Activated naive CD8-positive, alpha-beta T cell treated with anti-CD3 and anti-CD28 coated beads, Interleukin-2, amount 10 ng/mL, durations not matched to agents 7 days and 5 days (primary cell): ENCODE measurements at regions not wholly inside any gene's neighbourhood (a gene's known extent, or its start where the extent isn't known, plus 50 kb on each side); places are given as distances from the start of the nearest gene placed in this dataset.

Experiments used
- ATAC-seq: fragments of 150-1000 bp; cut with Tn5 transposase; one replicate; pipeline ENCODE4 v1.10.0; 2021; ENCODE audit warnings: low read depth, moderate library complexity
- POLR2A ChIA-PET: fragments of 350-600 bp; sonication (Branson Sonifier 250); formaldehyde crosslinking; loops from one replicate; lab custom pipeline; 2021; ENCODE audit warnings: antibody characterized with exemption; lab: Charles Lee
- DNase-seq: peaks from one replicate; pipeline ENCODE4 v3.0.0; 2021
- H3K27ac Mint-ChIP-seq: one replicate; pipeline ENCODE4 v1.8.0; 2022; ENCODE audit warnings: mild to moderate bottlenecking, mixed read lengths
- H3K27me3 Mint-ChIP-seq: one replicate; pipeline ENCODE4 v1.8.0; 2022; ENCODE audit warnings: mild to moderate bottlenecking, moderate library complexity, mixed read lengths
- H3K36me3 Mint-ChIP-seq: one replicate; pipeline ENCODE4 v1.8.0; 2021; ENCODE audit warnings: mild to moderate bottlenecking, mixed read lengths
- H3K4me1 Mint-ChIP-seq: one replicate; pipeline ENCODE4 v1.8.0; 2021; ENCODE audit warnings: mixed read lengths
- H3K4me3 Mint-ChIP-seq: one replicate; pipeline ENCODE4 v1.8.0; 2022; ENCODE audit warnings: mild to moderate bottlenecking, moderate library complexity, mixed read lengths
- H3K9me3 Mint-ChIP-seq: one replicate; pipeline ENCODE4 v1.8.0; 2021; ENCODE audit warnings: mixed read lengths

DNA sequence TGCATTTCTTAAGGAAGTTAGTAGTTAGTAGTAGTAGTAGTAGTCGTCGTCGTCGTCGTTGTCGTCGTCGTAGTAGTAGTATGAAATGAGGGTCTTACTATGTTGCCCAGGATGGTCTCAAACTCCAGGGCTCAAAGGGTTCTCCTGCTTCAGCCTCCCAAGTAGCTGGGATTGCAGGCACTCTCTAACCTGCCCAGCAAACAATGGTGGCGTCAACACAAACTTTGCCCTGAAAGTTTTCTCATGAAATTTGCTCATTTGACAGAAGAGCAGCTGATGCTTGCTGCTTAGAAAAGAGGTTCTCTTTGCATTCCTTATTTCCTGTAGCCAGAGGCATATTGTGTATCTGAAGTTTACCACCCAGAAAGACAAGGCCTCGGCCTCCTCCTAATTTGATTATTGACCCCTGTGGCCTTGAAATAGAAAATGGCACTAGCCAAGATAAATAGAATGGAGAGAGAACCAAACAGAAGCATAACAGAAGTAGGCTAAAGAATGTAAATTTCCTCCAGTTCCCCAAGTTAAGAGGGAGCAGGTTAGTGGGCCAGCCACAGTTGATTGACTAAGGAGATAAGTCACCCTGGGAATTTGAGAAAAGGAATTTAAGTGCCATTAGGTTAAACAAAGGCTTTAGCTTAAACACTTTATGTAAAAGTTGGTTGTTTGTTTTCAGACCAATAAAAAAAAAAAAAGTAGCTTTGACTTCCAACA lies 166.2 kb upstream of the ROBO2 start:
- DNase-seq (no peak), ATAC-seq (no peak)
- POLR2A ChIA-PET = no interaction called here
- Mint-ChIP-seq H3K9me3 (peaks cover 3% of the 10 kb centered on the region), H3K4me3 (no peak overlapping the region), H3K27ac (no peak overlapping the region), H3K36me3 (no peaks in the 10 kb centered on the region), H3K4me1 (no peaks in the 10 kb centered on the region), H3K27me3 (no peaks in the 10 kb centered on the region)

DNA sequence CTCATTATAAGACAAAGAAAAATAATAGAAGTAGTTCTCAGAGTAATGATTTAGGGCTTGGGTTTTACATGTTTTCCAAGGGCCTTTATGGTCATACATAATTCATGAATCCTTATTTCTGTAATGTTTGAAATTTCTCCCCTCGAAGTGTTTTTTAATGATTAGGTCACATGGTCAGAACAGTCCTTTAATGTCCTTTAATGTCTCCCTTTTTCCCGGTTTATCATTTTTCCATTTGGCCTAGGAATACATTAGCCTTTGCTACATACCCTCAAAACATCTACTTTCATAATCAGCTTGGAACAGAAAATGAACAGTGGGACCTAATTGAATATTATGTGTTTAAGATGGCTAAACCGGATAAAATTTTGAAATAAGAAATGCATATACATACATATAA lies 159.9 kb upstream of the ROBO2 start:
- H3K4me1 Mint-ChIP-seq = no peaks in the 10 kb centered on the region
- H3K4me3 Mint-ChIP-seq = no peak overlapping the region
- H3K9me3 Mint-ChIP-seq = no peaks in the 10 kb centered on the region
- no peaks in the 10 kb centered on the region for H3K36me3 Mint-ChIP-seq
- no peaks in the 10 kb centered on the region for H3K27me3 Mint-ChIP-seq
- ATAC-seq (no peak), DNase-seq (no peak)
- H3K27ac Mint-ChIP-seq = no peak overlapping the region
- POLR2A ChIA-PET = no interaction called here

DNA sequence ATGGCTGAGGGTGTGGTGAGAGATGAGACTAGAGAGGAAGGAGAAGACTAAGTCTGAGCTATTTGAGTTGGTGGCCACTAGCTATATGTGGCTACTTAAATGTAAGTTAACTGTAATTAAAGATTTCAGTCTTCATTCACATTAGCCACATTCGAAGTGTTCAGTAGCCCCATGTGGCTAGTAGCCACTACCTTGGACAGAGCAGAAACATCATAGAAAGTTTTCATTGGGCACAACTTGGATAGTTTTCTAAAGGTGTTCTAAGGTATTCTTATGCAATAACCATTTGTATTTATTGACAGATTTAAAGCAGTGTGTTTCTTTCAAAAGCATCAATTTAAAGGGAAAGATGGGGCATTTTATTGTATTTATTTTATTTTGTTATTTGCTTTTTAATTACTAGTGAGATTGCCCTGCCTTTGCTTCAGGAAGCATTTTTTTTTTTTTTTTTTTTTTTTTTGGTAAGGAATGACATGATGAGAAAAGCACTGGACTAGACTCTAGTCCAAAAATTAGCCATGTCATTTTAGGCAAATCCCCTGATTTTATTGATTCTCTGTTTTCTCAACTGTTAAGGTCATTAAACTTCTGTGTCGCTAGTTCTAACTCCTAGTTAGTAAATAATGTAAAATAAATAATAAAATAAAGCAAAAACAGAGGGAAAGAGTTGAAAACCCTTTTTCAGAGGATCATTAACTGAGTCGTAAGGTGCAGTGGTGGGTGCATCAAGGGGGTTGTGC lies 153.0 kb upstream of the ROBO2 start:
- DNase-seq (no peak), ATAC-seq (no peak)
- H3K9me3 Mint-ChIP-seq = peaks cover 2% of the 10 kb centered on the region
- no peaks in the 10 kb centered on the region for H3K27me3 Mint-ChIP-seq
- no peaks in the 10 kb centered on the region for H3K36me3 Mint-ChIP-seq
- POLR2A ChIA-PET = no interaction called here
- H3K4me3 Mint-ChIP-seq = no peak overlapping the region
- H3K4me1 Mint-ChIP-seq = no peaks in the 10 kb centered on the region
- H3K27ac Mint-ChIP-seq = no peak overlapping the region

DNA sequence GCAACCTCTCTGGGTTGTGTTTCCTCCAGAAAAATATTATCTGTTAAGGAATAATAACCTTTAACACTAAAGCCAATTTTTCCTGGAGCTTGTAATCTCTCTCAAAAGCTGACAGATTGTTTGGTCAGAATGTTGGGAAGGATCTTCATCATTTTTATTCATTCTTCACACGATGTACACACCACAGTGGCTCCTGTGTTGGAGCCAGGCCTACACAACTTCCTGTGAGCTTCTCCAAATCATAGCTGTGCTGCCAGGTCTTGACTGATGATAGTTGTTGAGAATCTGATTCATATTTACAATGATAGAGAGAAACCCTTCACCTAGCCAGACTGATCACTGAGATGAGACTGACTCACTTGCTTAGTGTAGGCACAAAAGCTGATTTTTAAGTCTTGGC lies 151.0 kb upstream of the ROBO2 start:
- no peak overlapping the region for H3K27ac Mint-ChIP-seq
- H3K36me3 Mint-ChIP-seq = no peaks in the 10 kb centered on the region
- H3K9me3 Mint-ChIP-seq = peaks cover 2% of the 10 kb centered on the region
- POLR2A ChIA-PET = no interaction called here
- DNase-seq (no peak), ATAC-seq (no peak)
- H3K4me1 Mint-ChIP-seq = no peaks in the 10 kb centered on the region
- no peaks in the 10 kb centered on the region for H3K27me3 Mint-ChIP-seq
- H3K4me3 Mint-ChIP-seq = no peak overlapping the region

DNA sequence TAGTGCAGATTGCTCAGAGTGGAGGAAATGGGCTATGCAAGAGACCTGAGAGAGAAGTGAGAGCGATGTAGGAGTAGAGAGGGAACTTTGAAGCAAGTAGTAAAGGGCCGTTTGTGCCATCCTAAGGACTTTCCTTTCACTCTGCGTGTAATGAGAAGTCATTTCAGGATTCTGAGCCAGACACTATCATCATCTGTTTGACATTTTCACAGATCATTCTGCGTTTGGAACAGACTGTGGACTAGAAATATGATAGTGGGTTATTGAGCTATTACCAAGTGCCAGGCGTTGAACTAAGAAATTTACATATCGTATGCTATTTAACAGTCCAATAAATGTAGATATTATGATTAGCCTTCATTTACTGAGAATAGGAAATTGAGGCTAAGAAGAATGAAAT lies 150.0 kb upstream of the ROBO2 start:
- Mint-ChIP-seq H3K4me1 (no peaks in the 10 kb centered on the region), H3K4me3 (no peak overlapping the region), H3K36me3 (no peaks in the 10 kb centered on the region), H3K27ac (no peak overlapping the region), H3K9me3 (peaks cover 2% of the 10 kb centered on the region), H3K27me3 (no peaks in the 10 kb centered on the region)
- DNase-seq (no peak), ATAC-seq (no peak)
- POLR2A ChIA-PET = no interaction called here

DNA sequence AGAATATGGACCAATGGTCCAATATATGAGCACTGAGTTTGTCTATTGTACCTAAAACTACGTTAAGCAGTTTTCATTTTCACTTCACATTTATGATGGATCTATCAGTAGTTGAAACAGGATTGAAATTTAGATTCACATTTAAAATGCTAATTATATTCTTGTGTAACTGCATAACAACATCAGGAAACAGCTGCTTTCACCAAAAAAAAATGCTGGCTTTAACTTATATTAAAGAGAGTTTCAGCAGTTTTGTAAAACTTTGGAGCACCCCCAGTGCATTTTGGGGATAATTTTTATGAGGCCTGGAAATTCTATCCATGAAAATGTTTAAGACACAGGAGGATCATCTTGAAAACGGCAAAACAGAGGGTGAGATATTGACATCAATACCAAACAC lies 142.8 kb upstream of the ROBO2 start:
- Mint-ChIP-seq H3K27me3 (no peaks in the 10 kb centered on the region), H3K4me1 (no peaks in the 10 kb centered on the region), H3K36me3 (no peaks in the 10 kb centered on the region), H3K4me3 (no peak overlapping the region), H3K9me3 (no peaks in the 10 kb centered on the region), H3K27ac (no peak overlapping the region)
- ATAC-seq (no peak), DNase-seq (no peak)
- POLR2A ChIA-PET = no interaction called here

DNA sequence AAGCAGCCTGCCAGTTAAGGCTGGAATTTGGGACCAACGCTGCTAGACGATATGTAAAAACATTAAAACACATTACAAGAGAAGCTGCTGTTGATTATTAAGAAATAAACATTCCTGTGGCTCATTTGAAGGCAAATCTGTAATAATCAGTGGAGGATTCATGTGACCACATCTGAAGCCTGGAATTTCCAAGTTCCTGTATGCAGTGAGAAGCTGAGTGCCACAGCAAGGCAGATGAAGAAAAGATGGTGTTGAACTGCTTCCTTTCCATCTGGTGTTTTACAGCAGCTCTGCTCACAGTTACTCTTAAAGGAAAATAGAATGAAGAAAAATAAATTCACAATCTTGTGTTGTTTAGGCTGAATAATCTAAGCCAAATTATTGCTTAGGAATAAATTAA lies 139.3 kb upstream of the ROBO2 start:
- ATAC-seq (no peak), DNase-seq (no peak)
- Mint-ChIP-seq H3K36me3 (no peaks in the 10 kb centered on the region), H3K4me3 (no peak overlapping the region), H3K27ac (no peak overlapping the region), H3K27me3 (no peaks in the 10 kb centered on the region), H3K4me1 (no peaks in the 10 kb centered on the region), H3K9me3 (no peaks in the 10 kb centered on the region)
- POLR2A ChIA-PET = no interaction called here

DNA sequence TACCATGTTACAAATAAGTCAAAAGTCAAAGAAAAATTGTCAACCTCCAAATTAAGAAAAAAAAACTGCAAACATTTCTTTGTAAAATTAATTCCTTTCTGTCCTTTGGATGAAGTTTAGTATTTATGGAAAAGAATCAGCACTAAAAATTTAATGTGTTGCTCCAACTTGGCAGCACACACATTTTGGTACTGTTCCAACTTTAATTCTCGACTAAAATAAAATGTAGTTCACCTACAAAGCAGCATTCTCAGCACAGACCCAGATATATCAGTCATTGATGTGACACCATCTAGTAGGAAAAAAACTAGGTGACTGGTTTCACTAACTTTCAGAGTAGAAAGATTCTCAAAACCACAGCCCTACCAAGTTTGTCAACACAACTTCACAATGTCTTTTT lies 131.7 kb upstream of the ROBO2 start:
- H3K27me3 Mint-ChIP-seq = no peaks in the 10 kb centered on the region
- no peaks in the 10 kb centered on the region for H3K4me1 Mint-ChIP-seq
- no peak overlapping the region for H3K4me3 Mint-ChIP-seq
- peaks cover 2% of the 10 kb centered on the region for H3K9me3 Mint-ChIP-seq
- POLR2A ChIA-PET = no interaction called here
- DNase-seq (no peak), ATAC-seq (no peak)
- no peaks in the 10 kb centered on the region for H3K36me3 Mint-ChIP-seq
- no peak overlapping the region for H3K27ac Mint-ChIP-seq

DNA sequence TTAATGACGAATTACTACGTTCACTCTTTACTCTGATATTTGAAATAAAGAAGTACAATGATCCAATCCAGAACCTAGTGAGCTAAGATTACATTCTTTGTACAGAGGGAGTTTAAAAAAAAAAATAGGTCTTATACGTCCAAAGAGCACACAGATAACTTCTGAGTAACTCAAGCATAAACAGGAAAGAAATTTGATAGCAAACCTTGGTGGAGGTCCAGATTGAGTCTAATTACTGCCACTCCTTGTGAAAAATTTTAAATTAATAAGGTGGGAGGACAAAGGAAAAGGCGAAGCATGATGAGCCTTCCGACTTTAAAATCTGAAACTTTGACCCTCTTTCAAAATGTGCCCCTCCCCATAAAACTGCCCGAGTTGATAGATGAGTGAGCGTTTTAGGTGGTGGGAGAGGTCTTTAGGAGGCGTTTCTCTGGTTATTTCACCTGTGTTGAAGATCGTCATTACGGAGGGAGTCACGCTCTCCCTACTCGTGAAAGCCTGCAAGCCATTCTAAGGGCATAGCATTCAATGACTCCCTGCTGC lies 127.0 kb upstream of the ROBO2 start:
- Mint-ChIP-seq H3K27ac (no peak overlapping the region), H3K4me1 (no peaks in the 10 kb centered on the region), H3K9me3 (peaks cover 2% of the 10 kb centered on the region), H3K36me3 (no peaks in the 10 kb centered on the region), H3K27me3 (no peaks in the 10 kb centered on the region), H3K4me3 (no peak overlapping the region)
- POLR2A ChIA-PET = no interaction called here
- DNase-seq (no peak), ATAC-seq (no peak)

DNA sequence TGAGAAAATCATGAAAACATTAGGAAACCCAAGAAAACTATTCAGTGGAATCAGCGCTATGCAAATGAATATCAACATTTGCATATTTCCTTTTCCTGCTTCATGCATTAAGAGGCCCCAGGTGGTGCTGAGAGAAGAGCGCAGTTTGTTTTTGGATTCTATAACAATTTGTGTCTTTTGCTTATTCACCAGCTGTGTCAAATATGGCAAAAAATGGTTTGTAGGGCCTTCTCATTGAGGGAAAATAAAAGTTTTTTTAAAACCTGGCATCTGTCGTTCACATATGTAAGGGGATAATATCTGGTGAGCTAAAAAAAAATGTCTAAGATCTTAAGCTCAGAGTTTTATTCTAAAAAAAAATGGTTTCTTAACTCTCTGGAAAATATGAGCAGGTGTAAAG lies 122.5 kb upstream of the ROBO2 start:
- Mint-ChIP-seq H3K27ac (no peak overlapping the region), H3K27me3 (no peaks in the 10 kb centered on the region), H3K36me3 (no peaks in the 10 kb centered on the region), H3K4me1 (no peaks in the 10 kb centered on the region), H3K4me3 (no peak overlapping the region), H3K9me3 (peaks cover 3% of the 10 kb centered on the region)
- ATAC-seq (no peak), DNase-seq (no peak)
- POLR2A ChIA-PET = no interaction called here

DNA sequence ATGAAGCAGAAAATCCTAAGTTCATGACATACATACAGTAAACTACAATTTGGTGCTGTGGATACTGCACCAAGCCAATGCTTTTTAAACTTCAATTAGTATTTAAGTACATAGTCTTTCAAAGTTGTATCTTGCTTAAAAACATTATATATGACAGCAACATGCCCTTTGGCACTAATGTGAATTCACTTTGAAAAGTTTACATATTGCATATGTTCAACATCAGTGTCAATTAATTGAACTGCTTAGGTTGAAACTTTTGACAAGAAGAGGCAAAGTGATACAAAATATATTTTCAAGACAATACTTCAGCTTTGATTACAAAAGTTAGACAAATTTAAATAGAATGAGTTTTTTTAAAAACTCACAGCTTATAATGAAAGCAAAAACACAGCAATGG lies 119.4 kb upstream of the ROBO2 start:
- H3K9me3 Mint-ChIP-seq = peaks cover 5% of the 10 kb centered on the region
- POLR2A ChIA-PET = no interaction called here
- H3K36me3 Mint-ChIP-seq = no peaks in the 10 kb centered on the region
- no peaks in the 10 kb centered on the region for H3K4me1 Mint-ChIP-seq
- H3K27ac Mint-ChIP-seq = no peak overlapping the region
- no peak for DNase-seq
- H3K27me3 Mint-ChIP-seq = no peaks in the 10 kb centered on the region
- ATAC-seq = no peak
- H3K4me3 Mint-ChIP-seq = no peak overlapping the region

DNA sequence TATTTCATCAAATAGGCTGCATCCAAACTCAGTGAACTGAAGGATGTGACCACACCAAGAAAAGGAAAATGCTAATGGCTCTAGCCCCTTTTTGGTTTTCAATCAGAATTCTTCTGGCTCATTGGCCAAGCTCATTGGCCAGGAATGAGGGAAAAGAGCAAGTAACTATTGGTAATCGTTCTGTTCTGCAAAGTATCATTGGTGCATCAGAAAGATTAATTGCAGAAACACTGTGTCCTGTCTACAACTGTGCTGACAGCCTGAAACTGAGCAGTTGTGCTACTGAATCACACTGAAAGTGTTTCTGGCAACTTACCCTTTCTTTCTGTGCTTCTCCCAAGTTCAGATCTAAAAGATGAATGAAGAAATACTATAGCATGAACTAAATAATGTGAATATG lies 116.4 kb upstream of the ROBO2 start:
- POLR2A ChIA-PET = no interaction called here
- no peak overlapping the region for H3K27ac Mint-ChIP-seq
- no peaks in the 10 kb centered on the region for H3K4me1 Mint-ChIP-seq
- DNase-seq = no peak
- no peak overlapping the region for H3K4me3 Mint-ChIP-seq
- no peaks in the 10 kb centered on the region for H3K36me3 Mint-ChIP-seq
- ATAC-seq = no peak
- H3K9me3 Mint-ChIP-seq = peaks cover 6% of the 10 kb centered on the region
- no peaks in the 10 kb centered on the region for H3K27me3 Mint-ChIP-seq

DNA sequence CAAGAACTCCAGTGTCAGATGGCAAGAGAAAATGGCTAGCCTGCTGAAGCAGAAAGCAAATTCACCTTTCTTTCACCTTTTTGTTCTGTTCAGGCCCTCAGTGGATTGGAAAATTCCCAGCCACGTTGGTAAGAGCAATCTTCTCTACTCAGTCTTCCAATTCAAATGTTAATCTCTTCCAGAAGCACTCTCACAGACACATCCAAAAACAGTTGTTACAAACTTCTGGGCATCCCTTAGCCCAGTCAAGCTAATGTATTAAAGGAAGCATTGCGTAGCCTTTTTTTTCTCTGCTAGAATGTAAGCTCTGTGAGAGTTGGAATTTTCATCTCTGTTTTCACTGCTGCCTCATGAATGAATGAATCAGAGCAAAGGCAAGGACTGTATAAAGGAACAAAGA lies 109.2 kb upstream of the ROBO2 start:
- H3K9me3 Mint-ChIP-seq = peaks cover 3% of the 10 kb centered on the region
- no peak for ATAC-seq
- POLR2A ChIA-PET = no interaction called here
- no peaks in the 10 kb centered on the region for H3K27me3 Mint-ChIP-seq
- H3K27ac Mint-ChIP-seq = no peak overlapping the region
- no peaks in the 10 kb centered on the region for H3K4me1 Mint-ChIP-seq
- no peak for DNase-seq
- H3K4me3 Mint-ChIP-seq = no peak overlapping the region
- H3K36me3 Mint-ChIP-seq = no peaks in the 10 kb centered on the region

DNA sequence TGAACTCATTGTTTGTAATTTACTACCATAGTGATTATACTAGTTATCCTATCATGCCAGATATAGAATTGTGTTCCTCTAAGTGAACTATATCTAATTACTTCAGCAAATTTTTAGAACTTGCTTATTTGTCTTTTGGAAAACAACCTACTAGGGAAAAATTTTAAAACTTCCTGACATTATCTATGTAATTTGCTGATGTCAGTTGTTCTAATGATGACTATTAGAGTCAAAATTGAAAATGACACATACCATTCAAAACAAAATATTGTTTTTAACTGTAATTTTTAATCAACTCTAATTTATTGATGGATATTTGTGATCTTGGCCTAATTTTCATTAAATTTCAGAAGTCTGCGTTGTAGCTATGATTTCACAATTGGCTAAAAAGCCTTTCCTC lies 106.7 kb upstream of the ROBO2 start:
- no peak overlapping the region for H3K4me3 Mint-ChIP-seq
- no peak for DNase-seq
- H3K36me3 Mint-ChIP-seq = no peaks in the 10 kb centered on the region
- H3K9me3 Mint-ChIP-seq = peaks cover 1% of the 10 kb centered on the region
- ATAC-seq = no peak
- no peak overlapping the region for H3K27ac Mint-ChIP-seq
- POLR2A ChIA-PET = no interaction called here
- H3K27me3 Mint-ChIP-seq = no peaks in the 10 kb centered on the region
- H3K4me1 Mint-ChIP-seq = no peaks in the 10 kb centered on the region
